AG10803 (cell line): ENCODE measurements at regions not wholly inside any gene's neighbourhood (a gene's known extent, or its start where the extent isn't known, plus 50 kb on each side); places are given as distances from the start of the nearest gene placed in this dataset.
A peak's percentile ranks its signal among the peaks of the same experiment; 100 is the strongest.

Source experiments
- DNase-seq: peaks from one replicate; pipeline ENCODE4 v3.0.0; 2010; ENCODE audit warnings: low read depth
- H3K4me3 ChIP-seq: 2 replicates; pipeline ENCODE4 v1.5.1; 2011; ENCODE audit warnings: mild to moderate bottlenecking, low read length, control low read depth
- TF ChIP-seq, protein P1 (sequence below): conservative IDR thresholded peaks from 2 replicates; pipeline ENCODE4 v1.5.1; 2011; ENCODE audit warnings: mild to moderate bottlenecking, low read length, control low read depth, inconsistent platforms

DNA sequence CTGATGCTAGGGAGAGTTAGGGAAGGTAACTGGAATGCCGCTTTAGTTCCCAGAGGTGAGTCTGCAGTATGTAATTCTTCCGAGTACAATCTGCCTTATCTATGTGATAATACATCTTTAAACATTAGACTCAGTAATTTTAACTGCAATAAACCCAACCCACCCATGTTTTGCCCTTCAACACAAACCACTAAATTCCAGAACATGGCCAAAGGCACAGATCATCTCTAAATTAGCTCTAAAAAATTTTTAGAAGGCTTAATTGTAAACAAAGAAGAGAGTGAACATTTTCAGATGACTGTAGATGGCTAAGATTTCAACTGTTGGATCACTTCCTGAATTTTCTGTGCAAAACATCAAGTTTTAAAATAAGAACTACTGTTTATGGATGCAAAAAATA, 488.7 kb upstream of the ID2 start:
- TF ChIP-seq, protein P1, sequence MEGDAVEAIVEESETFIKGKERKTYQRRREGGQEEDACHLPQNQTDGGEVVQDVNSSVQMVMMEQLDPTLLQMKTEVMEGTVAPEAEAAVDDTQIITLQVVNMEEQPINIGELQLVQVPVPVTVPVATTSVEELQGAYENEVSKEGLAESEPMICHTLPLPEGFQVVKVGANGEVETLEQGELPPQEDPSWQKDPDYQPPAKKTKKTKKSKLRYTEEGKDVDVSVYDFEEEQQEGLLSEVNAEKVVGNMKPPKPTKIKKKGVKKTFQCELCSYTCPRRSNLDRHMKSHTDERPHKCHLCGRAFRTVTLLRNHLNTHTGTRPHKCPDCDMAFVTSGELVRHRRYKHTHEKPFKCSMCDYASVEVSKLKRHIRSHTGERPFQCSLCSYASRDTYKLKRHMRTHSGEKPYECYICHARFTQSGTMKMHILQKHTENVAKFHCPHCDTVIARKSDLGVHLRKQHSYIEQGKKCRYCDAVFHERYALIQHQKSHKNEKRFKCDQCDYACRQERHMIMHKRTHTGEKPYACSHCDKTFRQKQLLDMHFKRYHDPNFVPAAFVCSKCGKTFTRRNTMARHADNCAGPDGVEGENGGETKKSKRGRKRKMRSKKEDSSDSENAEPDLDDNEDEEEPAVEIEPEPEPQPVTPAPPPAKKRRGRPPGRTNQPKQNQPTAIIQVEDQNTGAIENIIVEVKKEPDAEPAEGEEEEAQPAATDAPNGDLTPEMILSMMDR, result no peak
- no peak overlapping the region for H3K4me3 ChIP-seq
- peak; percentile 36 for DNase-seq

DNA sequence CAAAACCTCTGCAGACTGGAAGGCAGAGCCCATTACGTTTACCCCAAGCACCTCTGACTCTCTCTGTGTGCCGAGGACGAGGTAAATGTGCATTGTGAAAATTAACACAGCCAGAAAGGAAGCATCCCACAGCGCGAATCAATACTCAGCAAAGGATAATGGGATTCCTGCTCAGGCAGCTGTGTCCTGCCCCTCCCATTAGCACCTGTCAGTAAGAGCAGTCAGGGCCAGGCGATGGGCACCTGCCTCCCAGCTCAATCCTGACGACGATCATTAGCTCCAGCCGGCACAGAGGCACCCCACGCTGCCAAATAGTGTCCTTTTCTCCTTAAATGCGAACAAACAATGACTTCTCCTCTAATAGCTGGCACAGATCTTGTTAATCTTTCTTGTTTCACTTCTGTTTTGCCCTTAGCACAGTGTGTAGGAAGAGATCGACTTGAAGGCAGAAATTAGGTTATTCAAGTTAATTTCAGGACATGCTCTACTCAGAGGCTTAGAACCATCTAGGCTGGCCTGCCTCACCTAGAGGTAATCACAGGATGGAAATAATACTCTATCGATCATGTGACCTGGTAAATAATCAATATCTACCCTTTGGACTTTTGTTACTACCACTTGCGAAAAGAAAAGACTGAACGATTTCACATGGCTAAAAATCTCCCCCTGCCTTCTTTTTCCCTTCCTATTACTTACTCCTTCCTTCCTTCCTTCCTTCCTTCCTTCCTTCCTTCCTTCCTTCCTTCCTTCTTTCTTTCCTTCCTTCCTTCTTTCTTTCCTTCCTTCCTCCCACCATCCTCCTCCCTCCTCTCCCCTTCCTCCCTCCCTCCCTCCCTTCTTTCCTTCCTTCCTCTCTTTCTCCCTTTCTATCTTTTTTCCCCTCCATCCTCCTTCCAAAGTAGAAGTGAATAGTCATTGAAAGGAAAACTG, 487.9 kb upstream of the ID2 start:
- TF ChIP-seq, protein P1, result no peak
- no peak for DNase-seq
- no peak overlapping the region for H3K4me3 ChIP-seq

DNA sequence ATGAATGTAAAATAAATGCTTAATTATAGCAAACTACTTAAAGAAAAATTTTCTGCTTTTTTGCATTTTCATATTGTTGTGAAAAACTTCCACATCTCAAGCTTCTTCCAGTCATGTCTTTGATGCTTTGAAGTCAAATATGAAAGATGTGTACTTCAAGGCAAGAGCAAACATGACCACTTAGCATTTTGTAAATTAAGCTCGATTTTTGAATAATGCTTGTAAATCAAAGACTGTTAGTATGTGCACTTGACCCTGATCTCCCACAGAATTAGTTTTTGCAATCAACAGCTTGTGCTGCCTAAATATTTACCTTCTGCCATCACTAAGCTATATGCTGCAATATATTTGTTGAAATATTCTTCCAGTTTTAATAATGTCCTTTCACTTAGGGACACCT, 486.1 kb upstream of the ID2 start:
- no peak overlapping the region for H3K4me3 ChIP-seq
- TF ChIP-seq, protein P1, result no peak
- DNase-seq, result no peak

DNA sequence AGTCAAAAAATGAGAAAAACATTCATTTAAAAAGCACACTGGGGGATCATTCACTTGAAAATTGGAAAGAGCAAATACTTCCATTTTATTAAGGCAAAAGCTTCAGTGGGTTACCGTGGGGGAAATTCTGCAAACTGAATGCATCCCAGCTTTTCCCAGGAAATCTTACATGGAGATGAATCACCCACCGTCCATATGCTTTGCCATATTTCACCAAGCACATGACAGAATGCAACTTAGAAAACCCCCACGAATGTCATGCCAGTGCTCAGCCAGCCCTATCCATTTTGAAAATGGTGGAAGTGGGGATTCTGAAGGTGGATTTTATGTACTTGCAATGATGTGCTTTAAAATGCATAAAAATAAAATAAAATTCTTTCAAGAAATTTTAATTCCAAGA, 485.5 kb upstream of the ID2 start:
- H3K4me3 ChIP-seq, result no peak overlapping the region
- DNase-seq, result no peak
- TF ChIP-seq, protein P1, result no peak

DNA sequence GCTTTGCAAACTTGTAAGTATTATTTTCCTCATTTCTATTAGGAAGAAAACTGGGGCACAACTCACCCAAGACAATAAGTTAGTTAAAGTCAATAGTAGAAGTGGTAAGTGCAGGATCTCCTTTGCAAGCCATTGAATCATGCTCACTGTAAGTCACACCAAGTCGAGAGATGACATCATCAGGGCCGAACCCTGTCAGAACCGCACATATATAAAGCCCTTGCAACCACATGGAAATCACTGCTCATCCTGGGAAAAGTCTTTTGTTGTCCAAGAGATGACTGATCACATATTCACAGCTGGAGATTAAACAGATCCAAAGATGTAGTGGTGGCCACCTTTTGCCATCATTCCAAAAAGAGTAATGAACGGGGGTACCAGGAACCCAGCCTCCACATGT, 484.8 kb upstream of the ID2 start:
- TF ChIP-seq, protein P1, result no peak
- DNase-seq, result peak; percentile 58

DNA sequence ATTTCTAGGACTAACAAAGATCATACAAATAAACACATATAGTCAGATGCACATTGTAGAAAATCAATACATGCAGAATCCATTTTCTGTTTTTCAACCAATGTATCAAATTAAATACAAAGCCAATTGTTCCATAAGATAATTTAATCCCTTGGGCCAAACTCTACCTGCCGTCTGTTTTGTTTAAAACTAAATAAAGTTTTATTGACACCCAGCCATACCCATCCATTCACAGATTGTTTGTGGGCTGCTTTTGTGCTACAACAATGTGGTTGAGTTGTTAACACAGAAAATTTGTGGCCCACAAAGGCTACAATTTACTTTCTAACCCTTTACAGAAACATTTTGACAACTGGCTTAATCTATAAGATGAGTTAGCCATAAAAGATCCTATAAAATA, 484.0 kb upstream of the ID2 start:
- TF ChIP-seq, protein P1, result no peak
- DNase-seq, result no peak
- no peak overlapping the region for H3K4me3 ChIP-seq

More for the DNA sequence above, 484.8 kb upstream of the ID2 start:
- H3K4me3 ChIP-seq, result no peak overlapping the region

DNA sequence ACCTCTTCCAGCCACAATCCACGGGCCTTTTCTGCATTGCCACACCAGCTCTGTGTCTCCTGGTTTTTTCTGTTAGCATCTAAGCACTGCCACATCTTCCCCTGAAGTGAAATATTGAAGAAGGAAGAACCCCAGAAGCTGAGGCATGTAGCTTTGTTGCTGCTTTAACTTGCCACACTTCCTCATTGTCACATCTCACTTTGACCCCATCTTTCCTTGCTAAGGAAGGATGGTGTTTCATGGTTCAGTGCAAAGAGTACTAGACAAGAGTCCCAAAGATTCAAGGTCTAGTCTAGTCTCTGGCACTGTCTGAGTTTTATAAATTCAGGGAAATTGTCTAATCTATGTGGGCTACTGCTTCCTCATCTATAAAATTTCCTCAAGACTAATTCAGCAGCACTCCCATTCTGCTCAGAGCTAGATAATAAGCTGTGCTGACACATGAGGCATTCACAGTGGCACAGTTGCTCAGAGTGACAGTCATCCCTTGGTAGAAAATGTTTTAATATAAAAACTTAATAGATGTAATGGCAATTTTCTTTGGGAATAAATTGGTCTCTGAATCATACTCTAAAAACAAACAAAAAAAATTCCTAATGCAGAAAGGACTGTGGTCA, 483.0 kb upstream of the ID2 start:
- TF ChIP-seq, protein P1, result no peak
- H3K4me3 ChIP-seq, result no peak overlapping the region
- no peak for DNase-seq
